ENCODE measurements at regions not wholly inside any gene's neighbourhood (a gene's known extent, or its start where the extent isn't known, plus 50 kb on each side); places are given as distances from the start of the nearest gene placed in this dataset.
"Not testable (repeated sequence)": the region's sequence is repeated elsewhere in the genome, so short reads cannot be mapped to it uniquely, and the experiment has no call there.

DNA sequence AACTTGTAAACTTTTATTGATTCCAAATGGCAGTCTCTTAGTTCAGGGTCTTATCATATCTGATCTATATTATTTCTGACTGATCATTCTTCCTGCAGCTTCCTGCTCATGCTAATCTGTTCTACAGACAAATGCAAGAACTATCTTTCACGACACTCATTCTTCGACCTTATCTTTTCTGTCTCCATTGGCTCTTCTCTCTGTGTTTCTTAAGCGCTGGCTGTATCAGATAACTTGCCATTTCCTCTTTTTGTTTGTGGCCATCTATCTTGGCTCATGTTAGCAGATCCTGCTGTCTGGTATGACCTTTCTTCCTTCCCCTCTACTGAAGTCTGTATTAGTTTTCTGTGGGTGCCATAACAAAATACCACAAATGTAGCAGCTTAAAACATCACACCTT lies 230.5 kb upstream of the PUDP start:
- H3K9ac ChIP-seq (ENCODE audit: low read length in 5 of 5) = no peak overlapping the region
- peaks cover 0 to 14% (median 12%) of the 10 kb centered on the region in 5 donors for H3K9me3 ChIP-seq (ENCODE audit: control insufficient read depth in 5 of 5, low read length in 5 of 5)
- no peak overlapping the region for H3K27ac ChIP-seq (ENCODE audit: low read depth, low read length)
- H3K36me3 ChIP-seq (ENCODE audit: control insufficient read depth in 5 of 5, insufficient read depth in 5 of 5, low read length in 5 of 5) = no peaks in the 10 kb centered on the region
- no peaks in the 10 kb centered on the region for H3K27me3 ChIP-seq (ENCODE audit: control insufficient read depth in 5 of 5, insufficient read depth in 4 of 5, low read length in 5 of 5)
- H3K4me3 ChIP-seq (ENCODE audit: low read depth in 1 of 5, low read length in 5 of 5) = no peak overlapping the region
- H3K4me1 ChIP-seq (ENCODE audit: control insufficient read depth in 5 of 5, insufficient read depth in 5 of 5, low read length in 5 of 5) = peaks cover 0 to 1% (median 0%) of the 10 kb centered on the region in 5 donors

DNA sequence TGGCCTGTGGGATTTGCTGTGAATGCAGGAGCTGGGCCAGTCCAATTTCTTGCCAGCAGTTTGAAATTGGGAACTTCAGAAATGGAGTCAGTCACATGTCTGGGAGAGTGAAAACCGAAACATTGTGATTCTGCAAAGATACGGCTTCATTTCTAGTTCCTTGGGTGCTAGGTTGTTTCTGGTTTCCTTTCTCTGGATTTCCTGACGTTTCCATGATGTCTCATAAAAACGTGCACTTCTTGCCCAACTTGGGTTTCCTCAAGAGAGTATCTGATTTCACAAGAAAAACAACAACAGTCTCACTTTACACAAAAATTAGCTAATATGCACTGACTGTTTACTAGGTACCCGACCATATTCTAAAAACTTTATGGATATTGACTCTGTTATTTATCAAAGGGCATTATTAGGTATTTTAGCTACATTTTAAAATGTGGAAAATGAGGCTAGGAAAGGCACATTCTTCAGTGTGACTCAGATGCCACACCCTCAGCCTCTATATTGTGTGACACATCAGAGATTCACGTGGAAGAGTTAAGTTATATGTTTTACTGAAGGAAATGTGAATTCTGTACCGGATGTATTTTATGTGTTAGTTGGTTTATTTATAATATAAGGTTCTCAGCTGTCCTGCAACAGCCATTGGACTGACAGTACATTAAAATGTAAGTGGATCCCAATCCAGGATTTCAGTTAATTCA lies 225.0 kb upstream of the PUDP start:
- H3K9me3 ChIP-seq (ENCODE audit: control insufficient read depth in 5 of 5, low read length in 5 of 5) = peaks cover 0 to 18% (median 14%) of the 10 kb centered on the region in 5 donors
- H3K36me3 ChIP-seq (ENCODE audit: control insufficient read depth in 5 of 5, insufficient read depth in 5 of 5, low read length in 5 of 5) = no peaks in the 10 kb centered on the region
- no peak overlapping the region for H3K9ac ChIP-seq (ENCODE audit: low read length in 5 of 5)
- H3K27ac ChIP-seq (ENCODE audit: low read depth, low read length) = no peak overlapping the region
- H3K4me3 ChIP-seq (ENCODE audit: low read depth in 1 of 5, low read length in 5 of 5) = no peak overlapping the region
- no peaks in the 10 kb centered on the region for H3K27me3 ChIP-seq (ENCODE audit: control insufficient read depth in 5 of 5, insufficient read depth in 4 of 5, low read length in 5 of 5)
- peaks cover 0 to 7% (median 0%) of the 10 kb centered on the region in 5 donors for H3K4me1 ChIP-seq (ENCODE audit: control insufficient read depth in 5 of 5, insufficient read depth in 5 of 5, low read length in 5 of 5)

DNA sequence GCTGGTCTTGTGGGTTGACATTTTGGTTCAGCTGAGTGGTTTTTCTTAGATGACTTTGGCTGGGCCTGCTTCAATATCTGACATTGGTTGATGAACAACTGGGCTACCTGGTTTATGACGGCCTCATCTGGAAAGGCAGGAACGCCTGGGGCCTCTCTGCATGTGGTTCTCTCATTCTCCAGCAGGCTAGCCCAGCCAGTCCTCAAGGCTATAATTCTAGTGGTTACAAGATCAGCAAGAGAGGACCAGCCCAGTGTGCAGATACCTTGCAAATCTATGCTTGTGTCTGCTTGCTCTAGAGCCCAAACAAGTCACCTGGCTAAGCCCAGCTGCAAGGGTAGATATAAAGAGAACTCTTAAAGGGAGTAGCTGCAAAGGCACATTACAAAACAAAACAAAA lies 214.2 kb upstream of the PUDP start:
- H3K4me1 ChIP-seq (ENCODE audit: control insufficient read depth in 5 of 5, insufficient read depth in 5 of 5, low read length in 5 of 5) = peaks cover 0 to 3% (median 0%) of the 10 kb centered on the region in 5 donors
- H3K27ac ChIP-seq (ENCODE audit: low read depth, low read length) = no peak overlapping the region
- H3K9ac ChIP-seq (ENCODE audit: low read length in 5 of 5) = no peak overlapping the region
- peaks cover 0 to 2% (median 0%) of the 10 kb centered on the region in 5 donors for H3K9me3 ChIP-seq (ENCODE audit: control insufficient read depth in 5 of 5, low read length in 5 of 5)
- no peak overlapping the region for H3K4me3 ChIP-seq (ENCODE audit: low read depth in 1 of 5, low read length in 5 of 5)
- H3K36me3 ChIP-seq (ENCODE audit: control insufficient read depth in 5 of 5, insufficient read depth in 5 of 5, low read length in 5 of 5) = no peaks in the 10 kb centered on the region
- no peaks in the 10 kb centered on the region for H3K27me3 ChIP-seq (ENCODE audit: control insufficient read depth in 5 of 5, insufficient read depth in 4 of 5, low read length in 5 of 5)

DNA sequence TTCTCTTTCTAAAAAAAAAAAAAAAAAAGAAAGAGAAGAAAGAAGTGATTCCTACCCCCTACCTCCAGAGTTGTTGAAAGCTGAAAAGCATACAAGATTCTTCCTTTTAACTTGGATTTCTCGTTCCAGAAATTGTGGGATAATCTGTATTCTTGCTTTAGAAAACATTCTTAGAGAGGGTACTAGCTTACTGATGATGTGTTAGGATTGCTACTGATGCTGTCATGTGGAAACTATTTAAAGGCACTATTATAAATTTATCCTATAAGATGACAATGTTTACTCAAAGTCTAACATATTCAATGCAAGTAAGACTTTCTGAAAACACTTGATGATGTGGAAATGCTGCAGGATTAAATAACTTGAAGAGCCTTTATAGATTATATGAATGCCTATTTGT lies 204.0 kb upstream of the PUDP start:
- Histone ChIP-seq H3K9me3 (ENCODE audit: control insufficient read depth in 5 of 5, low read length in 5 of 5) (no peaks in the 10 kb centered on the region), H3K27ac (ENCODE audit: low read depth, low read length) (no peak overlapping the region), H3K36me3 (ENCODE audit: control insufficient read depth in 5 of 5, insufficient read depth in 5 of 5, low read length in 5 of 5) (peaks cover 0 to 7% (median 4%) of the 10 kb centered on the region in 5 donors), H3K9ac (ENCODE audit: low read length in 5 of 5) (no peak overlapping the region), H3K4me3 (ENCODE audit: low read depth in 1 of 5, low read length in 5 of 5) (no peak overlapping the region), H3K27me3 (ENCODE audit: control insufficient read depth in 5 of 5, insufficient read depth in 4 of 5, low read length in 5 of 5) (no peaks in the 10 kb centered on the region), H3K4me1 (ENCODE audit: control insufficient read depth in 5 of 5, insufficient read depth in 5 of 5, low read length in 5 of 5) (no peaks in the 10 kb centered on the region)

DNA sequence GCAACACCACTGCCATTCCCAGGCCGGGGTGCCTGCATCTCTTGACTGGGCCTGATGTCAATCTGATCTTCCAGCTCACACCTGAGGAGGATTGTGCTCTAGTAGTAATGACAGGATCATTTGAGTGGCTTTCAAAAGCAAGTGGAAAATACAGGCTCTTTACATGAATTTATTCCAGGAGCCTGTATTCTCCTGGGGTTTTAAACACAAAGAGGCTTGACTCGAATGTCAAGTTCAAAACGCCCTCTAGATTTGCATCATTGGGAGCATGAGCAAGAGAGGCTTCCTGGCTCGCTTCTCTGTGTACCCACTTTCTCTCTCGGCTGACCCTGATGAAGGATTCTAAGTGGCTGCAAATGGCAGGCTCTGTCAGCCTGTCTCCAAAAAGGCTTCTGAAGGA lies 199.5 kb upstream of the PUDP start:
- Histone ChIP-seq H3K36me3 (ENCODE audit: control insufficient read depth in 5 of 5, insufficient read depth in 5 of 5, low read length in 5 of 5) (peaks cover 0 to 11% (median 4%) of the 10 kb centered on the region in 5 donors), H3K4me3 (ENCODE audit: low read depth in 1 of 5, low read length in 5 of 5) (no peak overlapping the region), H3K9ac (ENCODE audit: low read length in 5 of 5) (no peak overlapping the region), H3K9me3 (ENCODE audit: control insufficient read depth in 5 of 5, low read length in 5 of 5) (no peaks in the 10 kb centered on the region), H3K4me1 (ENCODE audit: control insufficient read depth in 5 of 5, insufficient read depth in 5 of 5, low read length in 5 of 5) (no peaks in the 10 kb centered on the region), H3K27me3 (ENCODE audit: control insufficient read depth in 5 of 5, insufficient read depth in 4 of 5, low read length in 5 of 5) (no peaks in the 10 kb centered on the region), H3K27ac (ENCODE audit: low read depth, low read length) (no peak overlapping the region)

DNA sequence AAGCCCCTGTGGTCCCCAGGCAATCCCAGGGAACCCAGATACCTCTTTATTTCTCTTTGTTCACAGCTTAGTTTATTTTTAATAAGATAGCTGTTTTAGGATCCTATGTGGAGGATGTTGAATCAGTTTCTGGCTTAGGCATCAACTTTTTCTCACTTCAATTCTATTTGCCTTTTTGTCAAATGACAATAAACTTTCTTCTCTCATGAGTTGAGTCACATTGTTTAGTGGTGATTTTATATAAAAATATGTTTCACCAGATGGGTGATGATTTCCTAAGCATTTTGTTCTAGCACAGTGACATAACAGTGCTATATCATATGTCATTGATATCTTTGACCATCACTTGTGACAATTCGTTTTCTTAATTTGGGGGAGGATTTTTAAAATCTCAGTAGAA lies 198.1 kb upstream of the PUDP start:
- no peak overlapping the region for H3K4me3 ChIP-seq (ENCODE audit: low read depth in 1 of 5, low read length in 5 of 5)
- no peaks in the 10 kb centered on the region for H3K9me3 ChIP-seq (ENCODE audit: control insufficient read depth in 5 of 5, low read length in 5 of 5)
- no peaks in the 10 kb centered on the region for H3K4me1 ChIP-seq (ENCODE audit: control insufficient read depth in 5 of 5, insufficient read depth in 5 of 5, low read length in 5 of 5)
- peaks cover 0 to 12% (median 4%) of the 10 kb centered on the region in 5 donors for H3K36me3 ChIP-seq (ENCODE audit: control insufficient read depth in 5 of 5, insufficient read depth in 5 of 5, low read length in 5 of 5)
- no peaks in the 10 kb centered on the region for H3K27me3 ChIP-seq (ENCODE audit: control insufficient read depth in 5 of 5, insufficient read depth in 4 of 5, low read length in 5 of 5)
- H3K9ac ChIP-seq (ENCODE audit: low read length in 5 of 5) = no peak overlapping the region
- no peak overlapping the region for H3K27ac ChIP-seq (ENCODE audit: low read depth, low read length)

DNA sequence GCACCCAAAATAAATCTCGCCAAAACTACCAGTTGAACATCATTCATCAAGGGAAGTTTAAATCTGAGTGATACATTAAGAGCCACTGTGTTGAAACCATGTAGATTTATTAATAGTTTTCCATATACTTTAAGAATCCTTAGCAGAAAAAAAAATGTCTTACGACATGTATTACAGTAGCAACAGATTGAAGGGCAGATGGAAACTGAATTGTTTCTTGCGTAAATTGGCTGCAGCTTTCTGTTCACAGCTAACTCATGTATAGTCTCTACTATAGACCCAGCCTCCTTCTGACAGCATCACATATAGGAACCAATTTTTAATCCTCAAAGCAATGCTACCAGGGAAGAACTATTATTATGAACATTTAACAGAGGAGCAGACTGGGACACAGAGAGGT lies 195.2 kb upstream of the PUDP start:
- H3K4me1 ChIP-seq (ENCODE audit: control insufficient read depth in 5 of 5, insufficient read depth in 5 of 5, low read length in 5 of 5) = no peaks in the 10 kb centered on the region
- H3K27ac ChIP-seq (ENCODE audit: low read depth, low read length) = no peak overlapping the region
- no peak overlapping the region for H3K9ac ChIP-seq (ENCODE audit: low read length in 5 of 5)
- H3K4me3 ChIP-seq (ENCODE audit: low read depth in 1 of 5, low read length in 5 of 5) = no peak overlapping the region
- H3K36me3 ChIP-seq (ENCODE audit: control insufficient read depth in 5 of 5, insufficient read depth in 5 of 5, low read length in 5 of 5) = peaks cover 0 to 7% (median 0%) of the 10 kb centered on the region in 5 donors
- H3K27me3 ChIP-seq (ENCODE audit: control insufficient read depth in 5 of 5, insufficient read depth in 4 of 5, low read length in 5 of 5) = no peaks in the 10 kb centered on the region
- H3K9me3 ChIP-seq (ENCODE audit: control insufficient read depth in 5 of 5, low read length in 5 of 5) = no peaks in the 10 kb centered on the region

DNA sequence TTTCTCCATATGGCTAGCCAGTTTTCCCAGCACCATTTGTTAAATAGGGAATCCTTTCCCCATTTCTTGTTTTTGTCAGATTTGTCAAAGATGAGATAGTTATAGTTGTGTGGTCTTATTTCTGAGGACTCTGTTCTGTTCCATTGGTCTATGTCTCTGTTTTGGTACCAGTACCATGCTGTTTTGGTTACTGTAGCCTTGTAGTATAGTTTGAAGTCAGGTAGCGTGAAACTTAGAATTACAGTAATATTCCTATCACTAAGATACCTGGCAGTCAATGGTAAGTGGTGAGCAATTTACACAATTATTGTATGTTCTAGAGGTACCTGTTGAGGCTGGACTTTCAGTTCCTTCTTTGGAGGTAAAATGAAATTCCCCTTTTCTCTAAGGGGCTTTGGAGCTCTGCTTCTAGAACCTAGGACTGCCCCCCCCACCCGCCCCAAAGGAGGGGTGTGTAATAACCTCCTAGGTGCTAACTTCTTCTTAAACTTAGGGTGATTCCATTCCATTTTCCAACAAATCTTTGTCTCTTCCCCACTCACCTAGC lies 187.9 kb upstream of the PUDP start:
- not testable (repeated sequence) for H3K9ac ChIP-seq (ENCODE audit: low read length in 5 of 5); H3K27ac ChIP-seq (ENCODE audit: low read depth, low read length); H3K27me3 ChIP-seq (ENCODE audit: control insufficient read depth in 5 of 5, insufficient read depth in 4 of 5, low read length in 5 of 5); H3K9me3 ChIP-seq (ENCODE audit: control insufficient read depth in 5 of 5, low read length in 5 of 5); H3K4me3 ChIP-seq (ENCODE audit: low read depth in 1 of 5, low read length in 5 of 5); H3K4me1 ChIP-seq (ENCODE audit: control insufficient read depth in 5 of 5, insufficient read depth in 5 of 5, low read length in 5 of 5)
- H3K36me3 ChIP-seq (ENCODE audit: control insufficient read depth in 5 of 5, insufficient read depth in 5 of 5, low read length in 5 of 5) = peaks cover 5 to 12% (median 8%) of the 10 kb centered on the region in 5 donors

DNA sequence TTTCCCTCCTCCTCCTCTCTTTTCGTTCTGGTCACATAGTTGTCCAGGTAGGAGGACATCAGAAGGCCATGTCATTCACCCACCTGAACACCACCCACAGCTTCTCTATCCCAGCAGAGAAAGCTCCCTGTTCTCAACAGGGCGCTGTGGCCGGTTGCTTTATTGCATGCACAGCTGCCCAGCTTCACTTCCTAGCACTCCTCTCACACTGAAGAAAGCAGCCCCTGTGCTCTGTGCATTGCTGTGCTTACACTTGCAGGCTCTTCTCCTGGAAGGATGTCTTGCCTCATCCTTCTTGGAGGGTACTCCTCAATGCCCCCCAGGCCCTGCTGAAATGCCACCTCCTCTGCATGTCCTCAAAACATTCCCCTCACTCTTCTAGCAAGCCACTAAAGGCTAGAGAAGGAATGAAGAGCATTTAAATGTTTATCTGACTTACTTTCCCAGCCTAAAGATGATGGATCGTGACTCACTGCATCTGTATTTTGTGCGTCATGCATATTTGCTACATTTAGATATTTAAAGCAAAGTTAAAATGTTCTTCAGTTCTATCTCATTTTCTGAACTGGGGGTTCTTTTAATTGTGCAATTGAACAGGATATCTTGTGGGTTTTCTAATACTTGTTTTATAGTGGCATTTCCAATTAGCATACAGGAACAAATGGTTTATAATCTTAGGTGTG lies 186.4 kb upstream of the PUDP start:
- peaks cover 0 to 6% (median 0%) of the 10 kb centered on the region in 5 donors for H3K4me1 ChIP-seq (ENCODE audit: control insufficient read depth in 5 of 5, insufficient read depth in 5 of 5, low read length in 5 of 5)
- H3K4me3 ChIP-seq (ENCODE audit: low read depth in 1 of 5, low read length in 5 of 5) = no peak overlapping the region
- H3K27ac ChIP-seq (ENCODE audit: low read depth, low read length) = no peak overlapping the region
- peaks cover 5 to 11% (median 8%) of the 10 kb centered on the region in 5 donors for H3K36me3 ChIP-seq (ENCODE audit: control insufficient read depth in 5 of 5, insufficient read depth in 5 of 5, low read length in 5 of 5)
- H3K27me3 ChIP-seq (ENCODE audit: control insufficient read depth in 5 of 5, insufficient read depth in 4 of 5, low read length in 5 of 5) = no peaks in the 10 kb centered on the region
- H3K9me3 ChIP-seq (ENCODE audit: control insufficient read depth in 5 of 5, low read length in 5 of 5) = peaks cover 0 to 6% (median 0%) of the 10 kb centered on the region in 5 donors
- no peak overlapping the region for H3K9ac ChIP-seq (ENCODE audit: low read length in 5 of 5)
